GM12875 (cell line): ENCODE measurements at regions not wholly inside any gene's neighbourhood (a gene's known extent, or its start where the extent isn't known, plus 50 kb on each side); places are given as distances from the start of the nearest gene placed in this dataset.

Source experiments
- H3K4me3 ChIP-seq: one replicate; pipeline ENCODE4 v1.5.1; 2011; ENCODE audit warnings: low read depth, low read length, control low read depth
- CTCF ChIP-seq: IDR thresholded peaks from 2 replicates; pipeline ENCODE4 v1.5.1; 2011; ENCODE audit warnings: low read depth, mild to moderate bottlenecking, control low read depth, inconsistent platforms, low read length, moderate library complexity, borderline replicate concordance; ENCODE audit not compliant: insufficient read depth

DNA sequence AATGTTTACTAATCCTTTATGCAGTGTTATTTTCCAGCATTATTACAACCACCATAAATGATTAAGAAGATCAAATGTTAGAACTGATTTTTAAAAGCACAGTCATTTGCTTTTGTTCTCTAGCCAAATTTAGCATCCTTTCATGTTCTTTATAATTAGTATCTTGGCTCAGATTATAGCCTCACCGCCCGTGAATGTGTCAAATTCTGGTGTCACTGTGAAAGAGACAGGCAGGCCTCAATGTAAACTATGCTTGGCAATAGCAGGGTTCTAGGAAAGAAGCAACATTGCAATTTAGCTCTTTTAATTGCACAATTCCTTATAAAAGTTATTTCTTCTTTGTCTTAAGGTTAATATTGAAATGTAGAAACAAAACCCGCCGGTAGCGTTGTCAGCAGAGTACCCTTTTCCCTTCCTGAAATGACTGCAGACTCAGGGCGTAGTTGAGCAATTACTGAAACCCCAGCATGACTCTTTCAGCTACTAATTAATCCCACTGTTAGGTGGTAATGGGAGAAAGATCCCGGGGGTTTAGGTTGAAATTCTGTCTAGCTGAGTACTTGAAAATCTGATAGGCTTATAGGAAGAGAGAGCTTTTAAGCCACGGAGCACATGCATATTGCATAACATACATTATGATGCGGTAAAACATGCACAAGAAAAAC lies 1600.5 kb upstream of the SEL1L start:
- TF ChIP-seq CTCF = no peak
- no peak overlapping the region for H3K4me3 ChIP-seq

- TF ChIP-seq CTCF = no peak
Measured at GRCh38 chr14:83140756-83141155, 1607.1 kb upstream of the SEL1L start.

GRCh38 chr14:83147006-83147405 lies 1613.4 kb upstream of the SEL1L start:
- TF ChIP-seq CTCF = no peak
- H3K4me3 ChIP-seq = no peak overlapping the region

More at GRCh38 chr14:83140756-83141155, 1607.1 kb upstream of the SEL1L start:
- H3K4me3 ChIP-seq = no peak overlapping the region

DNA sequence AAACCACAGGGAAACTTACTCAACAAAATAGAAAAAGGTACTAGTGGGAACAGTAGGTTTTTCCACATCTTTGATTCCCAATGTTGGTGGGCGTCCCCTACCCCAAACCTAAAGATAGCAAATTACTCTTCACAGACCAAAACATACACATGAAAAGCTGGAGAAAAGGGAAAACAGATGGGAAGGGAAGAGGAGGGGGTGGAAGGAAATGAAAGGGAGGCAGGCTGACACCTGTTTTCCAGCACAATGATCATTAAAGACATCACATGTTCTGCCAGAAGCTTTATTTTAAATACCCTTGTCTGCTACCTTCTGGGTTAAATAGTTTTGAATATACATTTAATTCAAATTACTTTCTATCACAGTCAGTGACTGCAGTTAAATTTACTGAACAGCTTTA lies 1617.9 kb upstream of the SEL1L start:
- no peak overlapping the region for H3K4me3 ChIP-seq
- TF ChIP-seq CTCF = no peak

- no peak for TF ChIP-seq CTCF
- H3K4me3 ChIP-seq = no peak overlapping the region
Measured at GRCh38 chr14:83153081-83153480, 1619.4 kb upstream of the SEL1L start.

GRCh38 chr14:83162361-83162929 lies 1628.8 kb upstream of the SEL1L start:
- no peak overlapping the region for H3K4me3 ChIP-seq
- no peak for TF ChIP-seq CTCF

GRCh38 chr14:83163016-83163415 lies 1629.4 kb upstream of the SEL1L start:
- no peak for TF ChIP-seq CTCF
- H3K4me3 ChIP-seq = no peak overlapping the region
